Fibroblast of the conjunctiva (primary cell): ENCODE measurements at regions not wholly inside any gene's neighbourhood (a gene's known extent, or its start where the extent isn't known, plus 50 kb on each side); places are given as distances from the start of the nearest gene placed in this dataset.

Source experiments
- DNase-seq: peaks from one replicate; pipeline ENCODE4 v3.0.0-alpha.2; 2010; ENCODE audit warnings: low read depth

DNA sequence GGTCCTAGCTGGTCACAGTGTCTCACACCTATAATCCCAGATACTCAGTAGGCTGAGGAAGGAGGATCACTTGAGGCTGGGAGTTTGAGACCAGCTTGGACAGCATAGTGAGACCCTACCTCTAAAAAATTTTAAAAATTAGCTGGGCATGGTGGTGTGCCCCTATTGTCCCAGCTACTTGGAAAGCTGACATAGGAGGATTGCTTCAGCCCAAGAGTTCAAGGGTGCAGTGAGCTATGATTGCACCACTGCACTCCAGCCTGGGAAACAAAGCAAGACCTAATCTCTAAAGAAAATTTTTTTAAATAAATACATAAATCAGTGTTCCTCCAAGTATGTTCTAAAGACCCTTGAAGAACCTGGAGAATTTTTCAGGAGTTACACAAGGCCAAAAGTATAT lies 50.6 kb upstream of the GNAO1 start:
- no peak for DNase-seq

DNA sequence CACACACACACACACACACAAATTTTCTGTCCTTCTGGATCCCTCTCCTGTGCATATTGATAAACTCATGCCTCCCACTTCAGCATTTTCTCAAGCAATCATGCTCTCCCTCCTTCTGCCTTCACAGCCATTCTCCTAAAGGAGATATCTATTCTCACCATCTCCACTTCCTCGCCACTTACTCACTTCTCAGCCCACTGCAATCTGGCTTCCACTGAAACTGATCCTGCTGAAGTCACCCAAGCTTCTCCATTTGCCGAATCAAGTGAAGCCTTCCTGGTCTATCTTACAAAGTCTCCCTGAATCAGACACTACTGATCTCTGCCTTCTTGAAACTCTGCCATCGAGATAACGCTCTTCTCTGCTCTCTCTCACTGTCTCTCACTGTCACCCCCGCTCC lies 54.0 kb upstream of the GNAO1 start:
- DNase-seq: no peak

DNA sequence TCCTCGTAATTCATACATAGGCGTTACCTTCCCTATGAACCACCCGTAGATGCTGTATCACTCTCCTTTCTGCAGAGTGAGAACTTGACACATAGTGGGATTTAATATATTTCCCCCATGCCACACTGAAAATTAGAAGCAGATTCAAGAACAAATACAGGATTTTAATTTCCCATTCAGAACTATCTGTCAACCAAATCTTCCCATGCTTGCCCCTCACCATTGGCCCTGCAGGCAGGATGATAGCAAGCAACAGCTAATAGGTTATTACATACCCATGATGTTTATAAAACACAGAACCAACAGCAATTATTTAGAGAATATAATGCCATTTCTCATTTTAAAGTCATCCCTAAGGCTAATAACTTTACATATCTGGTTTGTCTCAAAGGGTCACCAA lies 55.0 kb upstream of the GNAO1 start:
- no peak for DNase-seq

DNA sequence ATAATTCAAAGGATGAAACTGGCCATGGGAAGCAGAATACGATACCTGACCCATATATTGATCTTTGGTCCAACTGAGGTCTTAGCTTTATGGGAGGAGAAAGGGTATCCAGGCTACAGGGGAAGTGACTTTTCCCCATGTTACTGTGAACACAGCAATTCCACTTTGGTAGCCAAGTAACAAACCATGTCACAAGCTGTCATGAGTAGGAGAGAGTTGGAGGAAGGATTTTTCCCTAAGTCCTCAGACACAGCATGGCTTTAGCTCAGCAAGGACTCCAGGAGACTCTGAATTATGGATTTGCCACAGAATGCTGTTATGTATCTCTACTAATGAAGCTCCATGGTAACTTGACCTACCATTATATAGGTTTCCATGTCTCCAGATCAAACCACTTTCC lies 56.5 kb upstream of the GNAO1 start:
- DNase-seq: no peak

DNA sequence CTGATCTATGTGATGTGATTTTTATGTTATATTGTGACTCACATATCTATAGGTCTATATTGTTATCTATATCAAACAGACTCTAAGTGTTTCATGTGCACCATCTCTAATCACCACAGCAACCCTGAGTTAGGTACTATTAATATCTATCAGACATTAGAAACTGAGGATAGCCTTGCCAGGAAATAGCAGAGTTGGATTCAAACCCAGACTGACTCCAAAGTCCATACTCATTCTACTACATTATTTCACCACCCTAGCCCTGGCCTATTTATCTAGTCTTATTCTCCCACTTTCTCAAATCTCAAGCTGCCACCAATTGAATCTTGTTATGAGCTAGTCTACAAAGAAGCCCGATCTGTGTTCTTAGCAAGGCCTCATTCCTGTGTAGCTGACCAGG lies 65.4 kb upstream of the GNAO1 start:
- no peak for DNase-seq

DNA sequence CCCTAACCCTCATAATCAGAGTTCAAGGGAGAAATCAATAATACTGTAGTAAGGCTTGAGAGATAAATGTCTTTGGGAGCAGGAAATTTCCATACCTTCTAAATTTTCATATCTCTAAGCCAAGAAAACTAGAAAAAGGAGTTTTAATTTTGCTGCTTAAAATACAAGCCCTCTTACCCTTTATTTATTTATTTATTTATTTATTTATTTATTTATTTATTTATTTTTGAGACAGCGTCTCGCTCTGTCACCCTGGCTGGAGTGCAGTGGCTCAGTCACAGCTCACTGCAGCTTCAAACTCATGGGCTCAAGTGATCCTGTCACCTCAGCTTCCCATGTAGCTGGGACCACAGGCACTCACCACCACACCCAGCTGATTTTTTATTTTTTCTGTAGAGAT lies 69.0 kb upstream of the GNAO1 start:
- no peak for DNase-seq

DNA sequence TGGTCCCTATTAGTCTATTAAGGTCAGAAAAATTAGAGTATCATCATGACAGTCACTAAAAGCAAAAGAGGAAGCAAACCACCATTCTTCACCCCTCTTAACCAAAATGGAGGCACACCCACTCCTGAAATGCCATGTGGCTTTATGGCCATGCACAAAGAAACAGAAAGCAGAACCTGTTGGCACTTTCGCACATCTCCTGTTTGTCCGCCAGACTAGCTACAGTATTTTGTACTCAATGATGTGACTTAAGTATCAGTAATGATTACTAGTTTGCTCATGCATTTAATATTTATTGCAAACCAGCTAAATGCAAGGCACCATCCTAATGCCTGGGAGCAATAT lies 70.2 kb upstream of the GNAO1 start:
- no peak for DNase-seq

DNA sequence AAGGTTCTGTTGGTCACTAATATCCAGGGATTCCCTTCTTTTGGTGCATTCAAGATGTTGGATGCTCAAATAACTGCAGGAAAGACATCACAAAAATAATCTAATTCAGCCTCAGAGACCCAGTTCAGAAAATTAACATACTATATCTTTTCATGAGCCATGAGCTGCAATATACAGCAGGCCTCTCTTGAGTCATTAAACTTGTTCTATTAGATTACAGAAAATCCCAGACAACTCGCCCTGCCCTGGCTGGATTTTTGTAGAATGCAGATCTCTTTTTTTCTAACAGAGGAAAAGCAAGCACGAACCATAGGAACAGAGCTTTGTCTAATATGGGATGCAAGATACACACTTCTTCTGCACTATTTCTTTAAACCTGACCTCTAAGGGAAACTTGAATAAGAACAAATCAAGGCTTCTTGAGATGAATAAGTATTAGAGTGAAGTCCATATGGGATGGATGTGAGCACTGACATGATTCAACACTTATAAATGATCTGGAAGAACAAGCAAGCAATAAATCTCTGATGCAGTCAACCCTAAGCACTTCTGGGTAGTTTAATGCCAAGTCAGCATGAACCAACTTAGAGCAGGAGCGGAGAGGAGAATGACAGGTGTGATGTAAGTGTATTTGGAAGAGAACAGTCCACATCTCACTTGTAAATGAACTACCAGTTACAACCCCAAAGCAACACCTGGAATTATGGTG lies 70.7 kb upstream of the GNAO1 start:
- DNase-seq: no peak

DNA sequence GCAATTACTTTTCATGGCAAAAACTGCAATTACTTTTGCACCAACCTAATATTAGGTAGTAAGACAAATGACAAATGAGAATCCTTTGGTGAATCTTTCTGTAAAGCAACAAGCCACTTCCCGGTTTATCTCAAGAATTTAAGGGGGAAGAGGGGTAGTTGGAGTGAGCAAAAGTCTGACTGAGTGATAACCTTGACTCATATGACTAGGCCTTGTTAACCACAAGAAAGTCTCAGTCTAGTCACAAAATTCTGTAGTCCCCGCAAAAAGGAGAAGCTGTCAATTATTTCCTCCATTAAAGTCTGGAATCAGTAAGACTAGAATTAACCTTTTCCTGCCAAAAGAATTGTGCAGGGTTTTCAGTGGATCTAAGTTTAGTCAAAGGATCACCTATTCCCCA lies 72.2 kb upstream of the GNAO1 start:
- no peak for DNase-seq

DNA sequence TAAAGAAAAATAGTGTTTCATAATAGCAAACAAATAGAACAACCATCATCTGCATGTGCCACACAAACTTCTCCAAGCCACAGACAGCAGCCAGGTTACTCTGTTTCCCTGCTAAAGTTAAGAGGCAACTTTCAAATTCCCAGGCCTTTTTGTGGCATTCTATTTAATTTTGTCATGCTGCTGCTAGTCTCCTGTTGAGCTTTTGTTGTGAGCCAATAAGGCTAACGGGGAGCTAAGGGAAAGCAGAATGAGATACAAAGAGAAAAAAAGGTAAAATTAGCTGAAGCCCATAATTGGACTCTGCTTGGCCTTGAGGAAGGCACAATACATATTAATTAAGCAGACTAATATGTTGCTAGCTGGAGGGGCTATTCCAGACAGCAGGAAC lies 74.7 kb upstream of the GNAO1 start:
- no peak for DNase-seq

DNA sequence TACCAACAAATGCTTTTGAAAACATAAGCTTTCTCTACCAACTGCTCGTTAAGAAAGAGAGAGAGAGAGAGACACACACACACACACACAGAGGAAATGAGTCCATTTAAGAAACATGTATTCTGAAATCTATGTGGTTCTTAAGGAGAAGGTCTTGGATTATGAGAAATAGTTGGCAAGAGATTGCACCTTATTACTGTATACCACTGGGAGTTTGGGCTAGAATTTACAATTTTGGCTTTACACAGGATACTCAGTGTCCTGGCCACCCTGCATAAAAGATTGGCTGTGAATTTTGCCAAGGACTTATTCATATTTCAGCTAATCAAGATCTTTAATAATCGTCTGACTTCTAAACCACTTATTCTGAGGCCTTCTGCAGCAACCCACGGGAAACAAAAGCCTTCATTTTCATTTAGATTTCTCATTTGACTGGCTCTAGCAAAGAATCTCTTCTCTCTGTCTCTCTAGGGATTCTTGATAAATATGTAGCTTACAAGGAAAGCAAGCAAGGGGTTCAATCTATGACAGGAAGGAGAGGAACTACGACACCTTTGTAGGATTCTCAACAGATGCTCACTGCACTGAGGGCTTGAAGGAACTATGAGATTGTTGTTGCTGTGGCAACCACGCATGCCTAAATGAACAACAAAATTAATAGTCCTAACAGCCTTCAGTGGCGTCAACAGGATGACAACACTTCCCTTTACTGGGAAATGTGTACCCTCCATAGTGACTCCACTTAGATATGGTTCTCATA lies 75.3 kb upstream of the GNAO1 start:
- DNase-seq: no peak

DNA sequence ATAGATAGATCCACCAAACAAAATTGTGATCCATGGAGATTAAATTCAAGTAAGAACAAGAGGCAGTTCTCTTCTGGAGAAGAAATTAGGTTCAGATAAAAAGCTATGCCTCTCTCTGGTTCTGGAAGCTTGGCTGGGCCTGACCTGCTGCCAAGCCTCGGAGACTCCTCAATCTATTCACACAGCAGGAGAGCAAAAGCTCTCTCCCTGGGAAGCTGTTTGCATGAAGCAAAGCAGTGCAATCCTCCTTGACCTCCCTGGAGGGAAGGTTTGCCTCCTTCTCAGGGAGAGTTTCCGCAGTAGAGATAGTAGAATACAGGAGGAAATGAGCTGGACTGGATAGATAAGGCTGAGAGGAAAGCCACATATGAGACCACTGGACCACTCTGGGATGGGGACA lies 78.1 kb upstream of the GNAO1 start:
- no peak for DNase-seq

DNA sequence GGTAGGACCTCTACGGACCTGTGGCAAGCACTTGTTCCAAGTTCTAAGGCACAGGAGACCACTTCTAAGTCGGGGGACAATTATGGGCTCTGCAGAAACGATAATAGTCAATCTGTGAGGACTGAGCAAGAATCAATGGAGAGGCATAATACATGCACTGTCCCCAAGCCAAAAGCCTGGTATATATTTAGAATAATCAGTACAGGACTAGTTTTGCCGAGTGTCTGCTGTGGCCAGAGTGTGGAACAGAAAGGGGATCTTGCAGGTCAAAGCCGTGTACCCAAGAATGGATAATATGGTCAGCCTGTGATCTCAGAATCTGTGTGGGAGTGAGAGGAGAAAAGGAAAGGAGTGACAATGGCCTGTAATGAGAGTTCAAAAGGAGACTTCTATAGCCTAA lies 80.2 kb upstream of the GNAO1 start:
- no peak for DNase-seq

DNA sequence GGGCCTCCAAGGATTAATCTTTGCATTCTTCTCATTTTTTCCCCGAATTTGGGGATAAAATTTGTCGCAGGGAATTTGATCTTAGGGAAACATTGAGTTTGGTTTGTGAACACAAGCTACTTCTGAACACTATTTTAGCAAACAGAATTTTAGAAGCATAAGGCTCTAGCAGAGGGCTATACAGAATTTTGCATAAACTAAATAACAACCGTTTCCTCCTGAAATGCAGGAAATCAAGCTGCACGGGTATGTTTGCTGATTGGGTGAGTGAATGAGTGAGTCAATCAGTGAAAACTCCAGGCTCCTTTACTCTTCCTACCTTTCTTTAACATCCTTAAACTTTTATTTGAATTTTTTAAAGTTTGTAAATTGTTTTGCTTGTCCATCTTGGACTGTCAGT lies 81.3 kb upstream of the GNAO1 start:
- DNase-seq: no peak

DNA sequence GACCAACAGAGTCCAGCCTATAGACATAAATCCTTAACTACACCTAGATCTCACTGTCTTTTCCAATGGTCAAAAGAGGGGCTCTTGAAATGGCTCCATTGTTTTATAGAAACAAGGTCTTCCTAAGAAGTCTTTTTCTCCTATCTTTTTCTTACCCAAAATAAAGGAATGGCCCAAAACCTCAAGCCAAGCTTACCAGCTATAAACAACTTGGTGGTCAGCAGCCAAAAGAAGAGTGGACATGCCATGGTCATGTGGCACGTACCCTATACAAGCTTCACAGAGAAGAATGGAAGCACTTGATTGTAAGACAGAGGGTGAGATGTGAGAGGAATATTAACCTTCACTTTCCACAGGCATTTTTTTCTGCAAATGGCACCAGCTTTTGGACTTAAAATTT lies 82.1 kb upstream of the GNAO1 start:
- no peak for DNase-seq

DNA sequence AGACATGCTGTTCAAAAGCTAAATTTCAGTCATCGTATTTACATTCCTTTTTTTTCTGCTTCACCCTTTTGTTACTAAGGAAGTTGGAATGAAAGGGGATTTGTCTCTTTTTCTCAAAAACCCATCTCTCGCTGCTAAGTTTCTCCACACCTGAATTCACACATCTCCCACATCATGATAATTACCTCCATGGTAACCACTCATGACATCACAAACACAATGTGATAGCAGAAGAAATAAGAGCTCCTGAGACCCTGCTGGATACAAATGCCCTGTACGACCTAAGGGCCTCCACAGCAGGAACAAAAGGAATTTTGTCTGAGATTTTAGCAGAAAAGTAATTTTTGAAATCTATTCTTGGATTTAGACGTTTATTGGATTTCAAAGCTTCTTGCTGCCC lies 82.6 kb upstream of the GNAO1 start:
- no peak for DNase-seq

DNA sequence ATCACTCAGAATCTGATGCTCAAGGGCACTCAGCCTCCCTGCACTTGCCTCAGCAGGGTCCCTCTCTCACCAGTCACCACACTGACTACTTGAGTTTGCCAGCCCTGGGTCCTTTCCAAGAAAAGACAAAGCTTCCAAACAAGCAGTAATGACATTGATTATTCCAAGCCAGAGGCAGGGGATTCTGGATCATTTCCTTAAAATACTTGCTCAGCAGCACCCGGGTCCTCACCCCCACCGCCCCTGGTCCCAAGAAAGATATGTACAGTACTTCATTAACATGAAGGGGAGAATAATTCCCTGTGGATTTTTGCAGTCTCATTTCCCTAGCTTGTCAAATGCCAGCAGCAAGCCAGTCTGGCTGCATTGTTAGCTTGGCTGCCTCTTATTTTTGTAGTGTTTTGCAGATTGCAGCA lies 83.2 kb upstream of the GNAO1 start:
- no peak for DNase-seq

DNA sequence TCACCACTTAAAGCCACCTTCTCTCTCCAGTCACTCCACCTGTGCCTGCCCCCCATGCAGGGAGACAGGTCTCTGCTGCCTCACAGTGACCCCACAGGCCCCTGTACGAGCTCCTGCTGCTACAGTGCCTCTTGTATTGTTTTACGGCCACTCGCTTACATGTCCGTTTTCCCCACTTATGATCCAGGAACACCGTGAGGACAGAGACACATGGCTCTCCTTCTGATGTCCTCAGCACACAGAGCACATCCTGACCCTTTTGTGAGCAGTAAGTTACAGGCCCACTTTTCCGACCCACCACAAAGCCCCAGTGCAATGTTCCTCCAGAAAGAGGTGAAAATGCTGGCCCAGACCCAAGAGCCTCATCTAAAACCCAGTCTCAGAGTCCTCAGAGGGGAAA lies 84.8 kb upstream of the GNAO1 start:
- no peak for DNase-seq

DNA sequence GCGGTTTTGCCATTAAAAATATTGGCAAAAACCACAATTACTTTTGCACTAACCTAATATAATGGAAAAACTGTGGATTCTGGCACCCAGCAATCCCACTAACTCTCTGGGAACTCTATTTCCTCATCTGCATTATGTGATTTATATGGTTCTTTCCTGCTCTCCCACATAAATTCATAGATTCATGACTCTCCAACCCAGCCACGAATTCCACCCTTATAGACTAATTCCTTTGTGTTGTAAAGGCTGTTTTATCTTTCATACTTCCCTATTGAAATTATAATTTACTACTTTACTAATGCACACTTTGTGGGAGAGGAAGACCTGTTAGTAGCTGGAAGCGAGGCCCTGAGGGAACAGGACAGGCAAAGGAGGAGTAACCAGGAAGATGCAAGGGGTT lies 88.4 kb upstream of the GNAO1 start:
- DNase-seq: no peak

DNA sequence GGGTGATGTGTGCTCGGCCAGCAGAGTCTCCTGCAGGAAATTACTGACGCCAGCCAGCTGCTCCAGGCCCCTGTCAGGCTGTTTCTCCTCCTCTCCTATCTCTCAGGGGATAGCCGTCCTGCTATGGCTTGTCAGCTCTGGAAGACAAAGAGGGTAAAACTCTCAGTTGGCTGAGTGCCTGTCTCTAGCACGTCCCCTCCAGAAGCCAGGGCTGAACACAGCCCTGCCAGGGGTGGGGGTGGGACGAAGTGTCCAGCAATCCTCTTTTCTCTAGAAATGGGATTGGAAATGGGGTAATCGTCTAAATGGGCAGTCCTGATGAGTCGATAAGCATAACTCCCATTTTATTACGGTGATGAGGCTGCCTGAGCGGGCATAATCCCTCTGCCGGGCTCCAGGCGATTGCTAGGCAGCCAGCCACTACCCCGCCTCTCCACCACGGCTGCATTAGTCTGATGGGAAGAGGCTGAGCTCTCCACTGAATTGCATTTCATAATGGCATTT lies 89.1 kb upstream of the GNAO1 start:
- DNase-seq: no peak

DNA sequence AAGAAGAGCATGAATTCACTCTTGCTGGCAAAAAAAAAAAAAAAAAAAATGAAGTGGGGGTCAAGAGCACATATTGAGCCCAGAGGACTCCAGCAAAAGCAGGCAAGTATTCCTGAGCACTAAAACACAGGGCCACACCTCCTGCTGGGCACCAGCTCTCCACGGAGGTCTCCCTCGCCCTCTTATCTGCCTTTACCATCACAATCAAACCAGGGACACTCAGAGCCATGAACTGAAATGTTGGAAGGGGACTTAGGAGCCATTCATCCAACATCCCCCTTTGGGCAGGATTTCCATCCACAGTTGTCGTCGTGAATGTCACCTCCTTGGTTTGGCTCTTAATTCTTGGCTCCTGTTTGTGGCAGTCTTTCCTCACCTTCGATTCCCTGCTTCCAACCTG lies 89.8 kb upstream of the GNAO1 start:
- no peak for DNase-seq

DNA sequence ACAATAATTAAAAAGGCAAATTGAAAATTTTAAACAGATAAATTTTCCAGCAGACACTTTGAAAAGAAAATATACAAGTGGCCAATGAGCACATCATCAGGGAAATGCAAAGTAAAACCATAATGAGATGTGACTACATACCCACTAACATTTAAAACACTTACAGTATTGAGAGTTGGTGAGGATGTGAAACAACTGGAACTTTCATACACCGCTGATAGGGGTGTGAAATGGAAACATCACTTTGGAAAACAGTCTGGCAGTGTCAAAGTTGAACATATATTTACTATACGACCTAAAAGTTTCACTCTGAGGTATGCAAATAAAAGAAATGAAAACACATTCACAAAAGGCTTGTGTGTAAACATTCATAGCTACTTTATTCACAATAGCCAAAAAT lies 94.0 kb upstream of the GNAO1 start:
- DNase-seq: no peak

DNA sequence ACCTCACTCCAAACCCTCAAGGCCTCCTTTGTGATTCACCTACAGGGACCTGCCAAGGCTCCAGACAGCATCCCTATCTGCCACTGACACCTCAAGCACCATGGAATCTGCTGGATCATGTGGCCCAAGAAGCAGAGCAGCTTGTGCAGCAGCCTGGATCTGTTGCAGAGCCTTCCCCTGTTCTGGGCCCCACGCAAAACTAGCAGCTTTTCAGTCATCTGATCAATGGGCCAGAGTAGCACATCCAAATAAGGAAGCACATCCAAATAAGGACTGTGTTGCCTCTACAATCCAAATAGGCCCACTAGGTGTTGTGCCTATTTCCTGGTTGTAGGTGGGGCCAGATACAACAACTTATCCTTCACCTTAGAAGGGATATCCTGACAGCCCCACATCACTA lies 97.1 kb upstream of the GNAO1 start:
- DNase-seq: no peak

DNA sequence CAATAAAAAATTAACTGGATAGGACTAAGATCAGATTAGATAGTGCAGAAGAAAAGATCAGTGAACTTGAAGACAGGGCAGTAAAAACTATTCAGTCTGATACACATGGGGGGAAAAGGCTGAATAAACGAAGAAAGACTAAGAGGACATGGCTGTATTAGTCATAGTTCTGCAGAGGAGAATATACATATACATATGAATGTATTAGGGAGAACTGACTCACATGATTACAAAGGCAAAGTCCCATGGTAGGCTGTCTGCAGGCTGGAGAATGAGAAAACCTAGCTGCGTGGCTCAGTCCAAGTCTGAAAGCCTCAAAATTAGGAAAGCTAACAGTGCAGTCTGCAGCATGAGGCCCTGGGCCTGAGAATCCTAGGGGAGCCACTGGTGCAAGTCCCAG lies 98.2 kb upstream of the GNAO1 start:
- no peak for DNase-seq
